ENCODE measurements at regions not wholly inside any gene's neighbourhood (a gene's known extent, or its start where the extent isn't known, plus 50 kb on each side); places are given as distances from the start of the nearest gene placed in this dataset.

GRCh38 chr18:77601567-77601966 is 351.9 kb downstream of the GALR1 start:
- no peak for TF ChIP-seq CTCF (IDR thresholded peaks at IDR 0.05)
- no peak for TF ChIP-seq POLR2A (IDR thresholded peaks at IDR 0.05)

Data from heart left ventricle (tissue), 13 donors.